Sigmoid colon (tissue), 6 donors: ENCODE measurements at regions not wholly inside any gene's neighbourhood (a gene's known extent, or its start where the extent isn't known, plus 50 kb on each side); places are given as distances from the start of the nearest gene placed in this dataset.

Experiments
- DNase-seq: peaks from one replicate; pipeline ENCODE4 v3.0.0-alpha.2; 2019
- H3K27ac ChIP-seq, 4 donors: fragments of 200-600 bp; sonication (generic); one replicate each; pipeline ENCODE4 v1.5.1; 2016 to 2019; ENCODE audit warnings: mild to moderate bottlenecking in 1 of 4
- H3K27me3 ChIP-seq, 3 donors: fragments of 200-600 bp; sonication (generic); one replicate each; pipeline ENCODE4 v1.5.1; 2019; ENCODE audit warnings: mild to moderate bottlenecking in 1 of 3
- H3K36me3 ChIP-seq, 4 donors: fragments of 200-600 bp; sonication (generic); one replicate each; pipeline ENCODE4 v1.5.1; 2016 to 2019
- H3K4me1 ChIP-seq, 4 donors: fragments of 200-600 bp; sonication (generic); one replicate each; pipeline ENCODE4 v1.5.1; 2017 to 2019
- H3K4me3 ChIP-seq, 4 donors: fragments of 200-600 bp; sonication (generic); one replicate each; pipeline ENCODE4 v1.5.1; 2017 to 2019; ENCODE audit warnings: mild to moderate bottlenecking in 2 of 4, moderate library complexity in 1 of 4
- H3K9me3 ChIP-seq, 4 donors: fragments of 200-600 bp in 3 of 4; sonication (generic) in 3 of 4; one replicate each; pipeline versions ENCODE4 v1.5.1 to v1.6.1; 2013 to 2019
- CTCF ChIP-seq, 4 experiments: fragments of 450-650 bp in 3 of 4; fragments of 200-600 bp in 1 of 4; IDR thresholded peaks; one replicate each; pipeline ENCODE4 v1.5.1; 2016 to 2019; ENCODE audit warnings: antibody characterized with exemption in 4 of 4, mild to moderate bottlenecking in 3 of 4, moderate library complexity in 2 of 4
- EP300 ChIP-seq, 4 donors: sonication (generic); formaldehyde crosslinking; IDR thresholded peaks; one replicate each; pipeline ENCODE4 v1.6.1; 2017; ENCODE audit warnings: antibody characterized with exemption in 4 of 4
- POLR2A ChIP-seq, 2 donors: fragments of 450-650 bp; IDR thresholded peaks; one replicate each; pipeline ENCODE4 v1.6.1; 2016; ENCODE audit warnings: antibody characterized with exemption in 2 of 2, mild to moderate bottlenecking in 2 of 2, moderate library complexity in 2 of 2
- POLR2AphosphoS5 ChIP-seq, 4 donors: sonication (generic); formaldehyde crosslinking; IDR thresholded peaks; one replicate each; pipeline ENCODE4 v1.6.1; 2017; ENCODE audit warnings: antibody characterized with exemption in 4 of 4
- WGBS, 2 donors: extraction: QIAGEN DNeasy Blood & Tissue Kit; methylation state at CpG; one replicate each; pipeline ENCODE4 v1.1.7; 2013; 5-methylcytosine and 5-hydroxymethylcytosine counted together
- intact Hi-C: fragments of 100-400 bp; cut with DNase I; formaldehyde crosslinking; loops from one replicate; pipeline ENCODE4 v1.15.1; 2023
- donor health status: healthy with polysubstance abuse.
- donor health status: healthy.

GRCh38 chr10:21021843-21022594 is 124.9 kb upstream of the NEBL start:
- 87 to 88% methylated on average over 15 of the region's 15 CpGs for WGBS, 2 donors
- no peaks in the 10 kb centered on the region for H3K9me3 ChIP-seq
- H3K27me3 ChIP-seq, result no peaks in the 10 kb centered on the region
- intact Hi-C loops, result no loop called here
- TF ChIP-seq CTCF (IDR thresholded peaks at IDR 0.05) (no peak), EP300 (IDR thresholded peaks at IDR 0.05) (no peak), POLR2AphosphoS5 (IDR thresholded peaks at IDR 0.05) (no peak), POLR2A (IDR thresholded peaks at IDR 0.05) (no peak)
- DNase-seq, result no peak
- H3K36me3 ChIP-seq, result no peaks in the 10 kb centered on the region
- no peak overlapping the region for H3K27ac ChIP-seq
- H3K4me1 ChIP-seq, result no peaks in the 10 kb centered on the region
- no peak overlapping the region for H3K4me3 ChIP-seq

- TF ChIP-seq POLR2A (IDR thresholded peaks at IDR 0.05), result no peak
- no peak for TF ChIP-seq CTCF (IDR thresholded peaks at IDR 0.05)
- no peak for TF ChIP-seq EP300 (IDR thresholded peaks at IDR 0.05)
- TF ChIP-seq POLR2AphosphoS5 (IDR thresholded peaks at IDR 0.05), result no peak
- Histone ChIP-seq H3K9me3 (no peaks in the 10 kb centered on the region), H3K27ac (no peak overlapping the region), H3K4me3 (no peak overlapping the region), H3K36me3 (no peaks in the 10 kb centered on the region), H3K4me1 (no peaks in the 10 kb centered on the region), H3K27me3 (no peaks in the 10 kb centered on the region)
- no peak for DNase-seq
- WGBS, 2 donors, result 89 to 90% methylated on average over 6 of the region's 6 CpGs
- intact Hi-C loops, result no loop called here
These were observed 124.1 kb upstream of the NEBL start for GRCh38 chr10:21021231-21021630.

- Histone ChIP-seq H3K27ac (no peak overlapping the region), H3K4me1 (no peaks in the 10 kb centered on the region), H3K27me3 (no peaks in the 10 kb centered on the region), H3K4me3 (no peak overlapping the region), H3K36me3 (no peaks in the 10 kb centered on the region), H3K9me3 (no peaks in the 10 kb centered on the region)
- TF ChIP-seq POLR2AphosphoS5 (IDR thresholded peaks at IDR 0.05), result no peak
- no peak for TF ChIP-seq CTCF (IDR thresholded peaks at IDR 0.05)
- TF ChIP-seq POLR2A (IDR thresholded peaks at IDR 0.05), result no peak
- TF ChIP-seq EP300 (IDR thresholded peaks at IDR 0.05), result no peak
- intact Hi-C loops, result no loop called here
- 93 to 95% methylated on average over 7 of the region's 7 CpGs for WGBS, 2 donors
- DNase-seq, result no peak
These were observed 123.4 kb upstream of the NEBL start for GRCh38 chr10:21020545-21020944.

- no peak overlapping the region for H3K4me3 ChIP-seq
- no peak for DNase-seq
- WGBS, 2 donors, result 87 to 95% methylated on average over 6 of the region's 6 CpGs
- H3K4me1 ChIP-seq, result no peaks in the 10 kb centered on the region
- no peaks in the 10 kb centered on the region for H3K9me3 ChIP-seq
- TF ChIP-seq CTCF (IDR thresholded peaks at IDR 0.05) (no peak), POLR2AphosphoS5 (IDR thresholded peaks at IDR 0.05) (no peak), POLR2A (IDR thresholded peaks at IDR 0.05) (no peak), EP300 (IDR thresholded peaks at IDR 0.05) (no peak)
- H3K36me3 ChIP-seq, result no peaks in the 10 kb centered on the region
- intact Hi-C loops, result no loop called here
- no peak overlapping the region for H3K27ac ChIP-seq
- H3K27me3 ChIP-seq, result no peaks in the 10 kb centered on the region
These were observed 122.3 kb upstream of the NEBL start for GRCh38 chr10:21019436-21019835.

- no peaks in the 10 kb centered on the region for H3K4me1 ChIP-seq
- intact Hi-C loops, result no loop called here
- no peak for DNase-seq
- H3K27me3 ChIP-seq, result no peaks in the 10 kb centered on the region
- no peaks in the 10 kb centered on the region for H3K36me3 ChIP-seq
- no peak overlapping the region for H3K4me3 ChIP-seq
- H3K27ac ChIP-seq, result no peak overlapping the region
- TF ChIP-seq CTCF (IDR thresholded peaks at IDR 0.05), result no peak
- no peak for TF ChIP-seq POLR2AphosphoS5 (IDR thresholded peaks at IDR 0.05)
- TF ChIP-seq EP300 (IDR thresholded peaks at IDR 0.05), result no peak
- 63 to 83% methylated on average over 4 of the region's 4 CpGs for WGBS, 2 donors
- H3K9me3 ChIP-seq, result no peaks in the 10 kb centered on the region
These were observed 118.7 kb upstream of the NEBL start for GRCh38 chr10:21015851-21016250.
